CD14-positive monocyte (primary cell): ENCODE measurements at regions not wholly inside any gene's neighbourhood (a gene's known extent, or its start where the extent isn't known, plus 50 kb on each side); places are given as distances from the start of the nearest gene placed in this dataset.

Experiments used
- DNase-seq, 3 donors: peaks; one replicate each; pipeline ENCODE4 v3.0.0-alpha.2; 2011 to 2022
- H2AFZ ChIP-seq: 2 replicates; pipeline ENCODE4 v1.6.0; 2012; ENCODE audit warnings: mild to moderate bottlenecking, low read depth, low read length, inconsistent platforms; ENCODE audit not compliant: insufficient read depth, poor library complexity, severe bottlenecking
- H3K27ac ChIP-seq, 2 donors: 1 replicate in 1 of 2; 2 replicates in 1 of 2; pipeline ENCODE4 v1.5.1; 2012 to 2013; ENCODE audit warnings: low read length in 2 of 2, control low read depth in 1 of 2, inconsistent platforms in 1 of 2, low read depth in 1 of 2, mild to moderate bottlenecking in 1 of 2
- H3K27me3 ChIP-seq, 2 donors: one replicate each; pipeline versions ENCODE4 v1.6.0 to v1.6.1; 2011 to 2013; ENCODE audit warnings: low read length in 2 of 2; ENCODE audit not compliant: control insufficient read depth in 2 of 2, insufficient read depth in 2 of 2
- H3K36me3 ChIP-seq, 2 donors: replicated peaks in 1 of 2; 1 replicate in 1 of 2; 2 replicates in 1 of 2; pipeline versions ENCODE4 v1.5.1 to v1.6.1; 2012 to 2013; ENCODE audit warnings: low read length in 2 of 2, control low read depth in 1 of 2, inconsistent platforms in 1 of 2, mild to moderate bottlenecking in 1 of 2; ENCODE audit not compliant: insufficient read depth in 2 of 2, control insufficient read depth in 1 of 2
- H3K4me1 ChIP-seq, 2 donors: 1 replicate in 1 of 2; 2 replicates in 1 of 2; pipeline versions ENCODE4 v1.5.1 to v1.6.1; 2012 to 2013; ENCODE audit warnings: low read length in 2 of 2, control low read depth in 1 of 2, inconsistent platforms in 1 of 2, mild to moderate bottlenecking in 1 of 2, moderate library complexity in 1 of 2; ENCODE audit not compliant: insufficient read depth in 2 of 2, control insufficient read depth in 1 of 2
- H3K4me2 ChIP-seq: replicated peaks from 2 replicates; pipeline ENCODE3; 2012; ENCODE audit warnings: low read length, moderate library complexity, mild to moderate bottlenecking; ENCODE audit not compliant: poor library complexity, severe bottlenecking; ENCODE audit errors: extremely low read depth
- H3K4me3 ChIP-seq, 3 experiments: fragments of 200-600 bp in 1 of 3; sonication (generic) in 1 of 3; replicated peaks in 1 of 3; 1 replicate in 2 of 3; 2 replicates in 1 of 3; pipeline ENCODE4 v1.5.1; 2011 to 2013; ENCODE audit warnings: low read length in 3 of 3, mild to moderate bottlenecking in 3 of 3, control low read depth in 2 of 3, low read depth in 2 of 3, inconsistent platforms in 1 of 3, moderate library complexity in 1 of 3
- H3K79me2 ChIP-seq: 2 replicates; pipeline ENCODE4 v1.6.0; 2012; ENCODE audit warnings: mild to moderate bottlenecking, control low read depth, inconsistent platforms, low read length, moderate library complexity; ENCODE audit not compliant: insufficient read depth
- H3K9ac ChIP-seq: 2 replicates; pipeline ENCODE4 v1.6.0; 2017; ENCODE audit warnings: low read length, mild to moderate bottlenecking; ENCODE audit not compliant: insufficient read depth, poor library complexity, severe bottlenecking
- H3K9me3 ChIP-seq, 2 donors: replicated peaks in 1 of 2; 1 replicate in 1 of 2; 2 replicates in 1 of 2; pipeline versions ENCODE4 v1.5.1 to v1.6.1; 2012 to 2013; ENCODE audit warnings: low read length in 2 of 2, control low read depth in 1 of 2; ENCODE audit not compliant: control insufficient read depth in 1 of 2, insufficient read depth in 1 of 2
- H4K20me1 ChIP-seq: 2 replicates; pipeline ENCODE4 v1.6.0; 2012; ENCODE audit warnings: mild to moderate bottlenecking, low read length, control low read depth, moderate library complexity; ENCODE audit not compliant: insufficient read depth
- H3K27ac Mint-ChIP-seq, 7 donors: one replicate each; pipeline ENCODE4 v1.8.0; 2020; ENCODE audit warnings: mild to moderate bottlenecking in 7 of 7, mixed read lengths in 7 of 7, moderate library complexity in 6 of 7, inconsistent platforms in 2 of 7
- H3K27me3 Mint-ChIP-seq, 3 donors: one replicate each; pipeline ENCODE4 v1.8.0; 2021 to 2022; ENCODE audit warnings: low read depth in 3 of 3, mild to moderate bottlenecking in 3 of 3, mixed read lengths in 3 of 3, moderate library complexity in 3 of 3, inconsistent platforms in 1 of 3
- H3K36me3 Mint-ChIP-seq, 2 donors: one replicate each; pipeline ENCODE4 v1.8.0; 2020; ENCODE audit warnings: mixed read lengths in 2 of 2, inconsistent platforms in 1 of 2, mild to moderate bottlenecking in 1 of 2
- H3K4me1 Mint-ChIP-seq: one replicate; pipeline ENCODE4 v1.8.0; 2020; ENCODE audit warnings: mild to moderate bottlenecking, mixed read lengths
- H3K4me3 Mint-ChIP-seq, 2 donors: one replicate each; pipeline ENCODE4 v1.8.0; 2020; ENCODE audit warnings: mild to moderate bottlenecking in 2 of 2, mixed read lengths in 2 of 2, moderate library complexity in 1 of 2
- H3K9me3 Mint-ChIP-seq, 7 donors: one replicate each; pipeline ENCODE4 v1.8.0; 2020 to 2022; ENCODE audit warnings: mixed read lengths in 7 of 7, mild to moderate bottlenecking in 6 of 7, moderate library complexity in 6 of 7, inconsistent platforms in 2 of 7
- CTCF ChIP-seq: fragments of 200-600 bp; IDR thresholded peaks from one replicate; pipeline ENCODE4 v1.8.0; 2022; ENCODE audit warnings: antibody characterized with exemption, mild to moderate bottlenecking
- WGBS: methylation state at CpG from one replicate; pipeline ENCODE4 v1.1.5; 2013; ENCODE audit warnings: missing lambda C conversion rate; ENCODE audit not compliant: insufficient coverage; 5-methylcytosine and 5-hydroxymethylcytosine counted together
- intact Hi-C, 2 donors: fragments of 100-400 bp; cut with micrococcal nuclease; formaldehyde crosslinking; loops; one replicate each; pipeline versions ENCODE4 v1.15.0 to v1.15.1; 2023

GRCh38 chr13:111898956-111899713 is 167.8 kb upstream of the SOX1 start:
- peaks cover 2 to 8% of the 10 kb centered on the region in 2 donors for H3K27me3 ChIP-seq
- no peaks in the 10 kb centered on the region for H3K4me1 ChIP-seq
- H3K36me3 Mint-ChIP-seq, result no peaks in the 10 kb centered on the region
- WGBS, result 91% methylated on average over 21 of the region's 35 CpGs
- no peak overlapping the region for H2AFZ ChIP-seq
- no peak for DNase-seq
- intact Hi-C loops, result no loop called here
- H3K27me3 Mint-ChIP-seq, result peaks cover 11 to 15% (median 13%) of the 10 kb centered on the region in 3 donors
- H3K4me3 Mint-ChIP-seq, result no peak overlapping the region
- H3K4me2 ChIP-seq, result no peak overlapping the region
- no peak for TF ChIP-seq CTCF
- no peak overlapping the region for H3K27ac ChIP-seq
- H3K27ac Mint-ChIP-seq, result no peak overlapping the region
- H3K9ac ChIP-seq, result no peak overlapping the region
- no peaks in the 10 kb centered on the region for H3K36me3 ChIP-seq
- H3K4me3 ChIP-seq, result no peak overlapping the region
- H3K9me3 ChIP-seq, result peaks cover 17 to 18% of the 10 kb centered on the region in 2 donors
- H3K9me3 Mint-ChIP-seq, result peaks cover 2 to 18% (median 12%) of the 10 kb centered on the region in 7 donors
- no peaks in the 10 kb centered on the region for H3K79me2 ChIP-seq
- no peaks in the 10 kb centered on the region for H4K20me1 ChIP-seq
- H3K4me1 Mint-ChIP-seq, result no peaks in the 10 kb centered on the region

GRCh38 chr13:111899714-111900389 is 167.1 kb upstream of the SOX1 start:
- intact Hi-C loops, result no loop called here

More at GRCh38 chr13:111899714-111900389, 167.1 kb upstream of the SOX1 start:
- no peaks in the 10 kb centered on the region for H3K36me3 ChIP-seq
- no peak for TF ChIP-seq CTCF
- H3K27ac ChIP-seq, result no peak overlapping the region
- Mint-ChIP-seq H3K27me3 (peaks cover 5 to 8% (median 8%) of the 10 kb centered on the region in 3 donors), H3K4me3 (no peak overlapping the region), H3K27ac (no peak overlapping the region), H3K9me3 (peaks cover 0 to 12% (median 6%) of the 10 kb centered on the region in 7 donors), H3K4me1 (no peaks in the 10 kb centered on the region), H3K36me3 (no peaks in the 10 kb centered on the region)
- H3K9me3 ChIP-seq, result peaks cover 12 to 13% of the 10 kb centered on the region in 2 donors
- H2AFZ ChIP-seq, result no peak overlapping the region
- H3K79me2 ChIP-seq, result no peaks in the 10 kb centered on the region
- H4K20me1 ChIP-seq, result no peaks in the 10 kb centered on the region
- no peak overlapping the region for H3K4me2 ChIP-seq
- H3K9ac ChIP-seq, result no peak overlapping the region
- WGBS, result 84% methylated on average over 14 of the region's 15 CpGs
- H3K27me3 ChIP-seq, result peaks cover 0 to under 1% of the 10 kb centered on the region in 2 donors
- H3K4me1 ChIP-seq, result no peaks in the 10 kb centered on the region
- DNase-seq, result no peak
- no peak overlapping the region for H3K4me3 ChIP-seq
